Neural progenitor cell (in vitro differentiated cells): ENCODE measurements at regions not wholly inside any gene's neighbourhood (a gene's known extent, or its start where the extent isn't known, plus 50 kb on each side); places are given as distances from the start of the nearest gene placed in this dataset.
"Not testable (repeated sequence)": the region's sequence is repeated elsewhere in the genome, so short reads cannot be mapped to it uniquely, and the experiment has no call there.

Source experiments
- DNase-seq: peaks from one replicate; pipeline ENCODE4 v3.0.0-alpha.2; 2016; ENCODE audit warnings: low spot score
- H2AFZ ChIP-seq: fragments of 200-600 bp; sonication (generic); replicated peaks from 2 replicates; pipeline ENCODE4 v1.6.1; 2016; ENCODE audit warnings: antibody characterized with exemption
- H3F3A ChIP-seq: fragments of 200-600 bp; sonication (generic); 2 replicates; pipeline ENCODE4 v1.6.1; 2016; ENCODE audit warnings: antibody characterized with exemption, low read depth
- H3K27ac ChIP-seq: fragments of 200-600 bp; sonication (generic); 2 replicates; pipeline ENCODE4 v1.5.1; 2016; ENCODE audit warnings: mild to moderate bottlenecking
- H3K27me3 ChIP-seq: fragments of 200-600 bp; sonication (generic); 2 replicates; pipeline ENCODE4 v1.6.1; 2016; ENCODE audit warnings: mild to moderate bottlenecking, moderate library complexity
- H3K36me3 ChIP-seq: fragments of 200-600 bp; sonication (generic); 2 replicates; pipeline ENCODE4 v1.5.1; 2016
- H3K4me1 ChIP-seq: fragments of 200-600 bp; sonication (generic); 2 replicates; pipeline ENCODE4 v1.6.1; 2016; ENCODE audit warnings: mixed run types
- H3K4me2 ChIP-seq: fragments of 200-600 bp; sonication (generic); 2 replicates; pipeline ENCODE4 v1.6.1; 2016
- H3K4me3 ChIP-seq: fragments of 200-600 bp; sonication (generic); 2 replicates; pipeline ENCODE4 v1.5.1; 2016
- H3K79me2 ChIP-seq: fragments of 200-600 bp; sonication (generic); 2 replicates; pipeline ENCODE4 v1.6.1; 2016; ENCODE audit warnings: low read depth
- H3K9ac ChIP-seq: fragments of 200-600 bp; sonication (generic); 2 replicates; pipeline ENCODE4 v1.6.1; 2016
- H3K9me3 ChIP-seq: fragments of 200-600 bp; sonication (generic); 2 replicates; pipeline ENCODE4 v1.5.1; 2016; ENCODE audit warnings: low read depth
- H4K20me1 ChIP-seq: fragments of 200-600 bp; sonication (generic); 2 replicates; pipeline ENCODE4 v1.6.1; 2016; ENCODE audit warnings: low read depth
- H3K27ac Mint-ChIP-seq: 3 replicates; pipeline ENCODE4 v1.8.0; 2021; ENCODE audit warnings: mixed read lengths
- H3K27me3 Mint-ChIP-seq: 2 replicates; pipeline ENCODE4 v1.8.0; 2022; ENCODE audit warnings: low read depth, mild to moderate bottlenecking, inconsistent platforms, moderate library complexity, mixed read lengths; ENCODE audit not compliant: insufficient read depth
- H3K36me3 Mint-ChIP-seq: 3 replicates; pipeline ENCODE4 v1.8.0; 2021; ENCODE audit warnings: mixed read lengths
- H3K4me1 Mint-ChIP-seq: 3 replicates; pipeline ENCODE4 v1.8.0; 2021; ENCODE audit warnings: mixed read lengths
- H3K4me3 Mint-ChIP-seq: 3 replicates; pipeline ENCODE4 v1.8.0; 2021; ENCODE audit warnings: mild to moderate bottlenecking, moderate library complexity, mixed read lengths
- H3K9me3 Mint-ChIP-seq: 3 replicates; pipeline ENCODE4 v1.8.0; 2020; ENCODE audit warnings: mixed read lengths
- CTCF ChIP-seq: fragments of 200-600 bp; sonication (generic); IDR thresholded peaks from 2 replicates; pipeline ENCODE4 v1.5.1; 2017; ENCODE audit warnings: antibody characterized with exemption, mild to moderate bottlenecking
- EZH2 ChIP-seq: fragments of 200-600 bp; sonication (generic); IDR thresholded peaks from 2 replicates; pipeline ENCODE4 v1.6.1; 2017; ENCODE audit warnings: antibody characterized with exemption, mild to moderate bottlenecking, moderate library complexity
- EZH2phosphoT487 ChIP-seq: fragments of 200-600 bp; sonication (generic); IDR thresholded peaks from 2 replicates; pipeline ENCODE4 v1.6.1; 2017; ENCODE audit warnings: antibody characterized with exemption

GRCh38 chr10:15954188-15954587 is 93.9 kb upstream of the MINDY3 start:
- Histone ChIP-seq H3K9ac (no peak overlapping the region), H3K9me3 (no peaks in the 10 kb centered on the region), H3K4me3 (no peak overlapping the region), H3K36me3 (no peaks in the 10 kb centered on the region), H4K20me1 (no peaks in the 10 kb centered on the region), H3K27ac (no peak overlapping the region), H3K27me3 (no peaks in the 10 kb centered on the region), H3F3A (no peaks in the 10 kb centered on the region), H3K4me1 (no peaks in the 10 kb centered on the region), H2AFZ (no peak overlapping the region), H3K4me2 (no peak overlapping the region), H3K79me2 (no peaks in the 10 kb centered on the region)
- no peaks in the 10 kb centered on the region for H3K9me3 Mint-ChIP-seq
- no peaks in the 10 kb centered on the region for H3K27me3 Mint-ChIP-seq
- H3K4me3 Mint-ChIP-seq, result no peak overlapping the region
- no peaks in the 10 kb centered on the region for H3K4me1 Mint-ChIP-seq
- no peak for TF ChIP-seq CTCF
- DNase-seq, result no peak
- no peaks in the 10 kb centered on the region for H3K36me3 Mint-ChIP-seq
- H3K27ac Mint-ChIP-seq, result no peak overlapping the region

GRCh38 chr10:15960277-15960676 is 100.0 kb upstream of the MINDY3 start:
- Histone ChIP-seq H3K79me2 (no peaks in the 10 kb centered on the region), H3K36me3 (no peaks in the 10 kb centered on the region), H3F3A (no peaks in the 10 kb centered on the region), H4K20me1 (no peaks in the 10 kb centered on the region), H3K9me3 (no peaks in the 10 kb centered on the region), H3K27me3 (no peaks in the 10 kb centered on the region), H3K4me1 (no peaks in the 10 kb centered on the region), H3K27ac (no peak overlapping the region), H3K9ac (no peak overlapping the region), H3K4me3 (no peak overlapping the region), H3K4me2 (no peak overlapping the region), H2AFZ (no peak overlapping the region)
- H3K4me3 Mint-ChIP-seq, result no peak overlapping the region
- no peaks in the 10 kb centered on the region for H3K4me1 Mint-ChIP-seq
- no peaks in the 10 kb centered on the region for H3K36me3 Mint-ChIP-seq
- no peaks in the 10 kb centered on the region for H3K9me3 Mint-ChIP-seq
- H3K27me3 Mint-ChIP-seq, result no peaks in the 10 kb centered on the region
- H3K27ac Mint-ChIP-seq, result no peak overlapping the region
- TF ChIP-seq EZH2, result no peak
- TF ChIP-seq EZH2phosphoT487, result no peak
- TF ChIP-seq CTCF, result no peak
- no peak for DNase-seq

- not testable (repeated sequence) for H3K4me3 ChIP-seq, H4K20me1 ChIP-seq, H3K4me1 ChIP-seq, H3K4me1 Mint-ChIP-seq, H3K27ac ChIP-seq, H3K4me3 Mint-ChIP-seq, H3K27me3 ChIP-seq, H3K36me3 Mint-ChIP-seq, H3F3A ChIP-seq, H3K9me3 Mint-ChIP-seq, H3K79me2 ChIP-seq, H3K27me3 Mint-ChIP-seq, H2AFZ ChIP-seq, H3K27ac Mint-ChIP-seq, DNase-seq, H3K9me3 ChIP-seq, H3K4me2 ChIP-seq, H3K36me3 ChIP-seq, H3K9ac ChIP-seq
Measured at GRCh38 chr10:15972736-15973135, 112.4 kb upstream of the MINDY3 start.

GRCh38 chr10:15985690-15986089 is 125.4 kb upstream of the MINDY3 start:
- Histone ChIP-seq H3K4me2 (no peak overlapping the region), H4K20me1 (no peaks in the 10 kb centered on the region), H3K27ac (no peak overlapping the region), H3K9me3 (no peaks in the 10 kb centered on the region), H2AFZ (no peak overlapping the region), H3K4me3 (no peak overlapping the region), H3K79me2 (no peaks in the 10 kb centered on the region), H3K9ac (no peak overlapping the region), H3K4me1 (peaks cover 7% of the 10 kb centered on the region), H3K36me3 (no peaks in the 10 kb centered on the region), H3F3A (no peaks in the 10 kb centered on the region), H3K27me3 (no peaks in the 10 kb centered on the region)
- H3K9me3 Mint-ChIP-seq, result no peaks in the 10 kb centered on the region
- no peak for DNase-seq
- no peak for TF ChIP-seq CTCF
- no peak for TF ChIP-seq EZH2
- no peak for TF ChIP-seq EZH2phosphoT487
- no peaks in the 10 kb centered on the region for H3K27me3 Mint-ChIP-seq
- no peaks in the 10 kb centered on the region for H3K4me1 Mint-ChIP-seq
- H3K27ac Mint-ChIP-seq, result no peak overlapping the region
- H3K4me3 Mint-ChIP-seq, result no peak overlapping the region
- no peaks in the 10 kb centered on the region for H3K36me3 Mint-ChIP-seq
